ENCODE measurements at regions not wholly inside any gene's neighbourhood (a gene's known extent, or its start where the extent isn't known, plus 50 kb on each side); places are given as distances from the start of the nearest gene placed in this dataset.

GRCh38 chr6:66238851-66239250 is 531.8 kb upstream of the EYS start:
- H2AK5ac ChIP-seq (ENCODE audit: low read depth, low read length), result no peak overlapping the region
- WGBS, 2 experiments (ENCODE audit: extremely low coverage in 1 of 2, insufficient coverage in 1 of 2, insufficient read length in 1 of 2, insufficient replicate concordance in 2 of 2, low coverage in 1 of 2, low lambda C conversion rate in 2 of 2, missing lambda C conversion rate in 1 of 2), result 54% methylated on average over 2 of the region's 2 CpGs; no CpG with 5 or more reads in 1 of the 2 experiments
- H3K4ac ChIP-seq (replicated peaks; ENCODE audit: insufficient read length, low read depth, low read length), result no peak overlapping the region
- H2BK20ac ChIP-seq (ENCODE audit: low read length), result no peak overlapping the region
- H2BK15ac ChIP-seq (ENCODE audit: low read length), result no peak overlapping the region
- H4K5ac ChIP-seq (ENCODE audit: insufficient read length, low read depth, low read length), result no peak overlapping the region
- H3K4me3 ChIP-seq (ENCODE audit: extremely low read depth in 1 of 4, insufficient read depth in 2 of 4, low read depth in 3 of 4, low read length in 4 of 4), result no peak overlapping the region
- DNase-seq (ENCODE audit: low read depth in 1 of 2, low spot score in 2 of 2) (no peak), FAIRE-seq (no peak)
- no peaks in the 10 kb centered on the region for H3K79me2 ChIP-seq (ENCODE audit: control insufficient read depth in 1 of 2, insufficient read depth in 2 of 2, low read length in 2 of 2)
- no peak overlapping the region for H4K8ac ChIP-seq (ENCODE audit: extremely low read depth, insufficient read depth, low read length)
- no peak overlapping the region for H3K56ac ChIP-seq (replicated peaks; ENCODE audit: insufficient read length, low read depth, low read length)
- CTCF ChIA-PET (ENCODE audit: partially characterized antibody), result no interaction called here
- no peak overlapping the region for H3K4me2 ChIP-seq (ENCODE audit: insufficient read depth in 1 of 2, low read depth in 2 of 2, low read length in 2 of 2)
- POLR2A ChIA-PET (ENCODE audit: partially characterized antibody), result no interaction called here
- no peaks in the 10 kb centered on the region for H3K27me3 ChIP-seq (replicated peaks in 1 of 4; ENCODE audit: control insufficient read depth in 3 of 4, extremely low read depth in 1 of 4, insufficient read depth in 3 of 4, low read length in 3 of 4)
- no peak overlapping the region for H3K14ac ChIP-seq (ENCODE audit: insufficient read length)
- H3K4me1 ChIP-seq (replicated peaks in 1 of 4; ENCODE audit: control insufficient read depth in 3 of 4, insufficient read depth in 4 of 4, low read length in 3 of 4), result no peaks in the 10 kb centered on the region
- no peak overlapping the region for H3K27ac ChIP-seq (ENCODE audit: low read depth, low read length)
- H3K18ac ChIP-seq (ENCODE audit: extremely low read depth, low read length), result no peak overlapping the region
- no peaks in the 10 kb centered on the region for H3K36me3 ChIP-seq (ENCODE audit: control insufficient read depth in 2 of 4, insufficient read depth in 4 of 4, low read length in 3 of 4)
- no peak overlapping the region for H4K91ac ChIP-seq (replicated peaks; ENCODE audit: insufficient read length, low read length)
- H2BK120ac ChIP-seq (replicated peaks; ENCODE audit: low read depth, low read length), result no peak overlapping the region
- no peak overlapping the region for H2AFZ ChIP-seq (ENCODE audit: low read length)
- H3K23ac ChIP-seq (ENCODE audit: insufficient read length), result no peak overlapping the region
- TF ChIP-seq YY1 (IDR thresholded peaks at IDR 0.05; ENCODE audit: low read depth, low read length) (no peak), NANOG (IDR thresholded peaks at IDR 0.05; ENCODE audit: insufficient read depth, low read depth, low read length, poor library complexity, severe bottlenecking) (no peak), SP4 (IDR thresholded peaks at IDR 0.05; ENCODE audit: low read length) (no peak), TAF7 (optimal IDR thresholded peaks at IDR 0.05; ENCODE audit: borderline replicate concordance, low read depth, low read length) (no peak)
- H3K23me2 ChIP-seq (ENCODE audit: low read depth, low read length), result no peaks in the 10 kb centered on the region
- no peak overlapping the region for H2BK12ac ChIP-seq (ENCODE audit: low read depth, low read length)
- H4K20me1 ChIP-seq (replicated peaks in 1 of 2; ENCODE audit: control insufficient read depth in 1 of 2, insufficient read depth in 2 of 2, low read length in 2 of 2), result no peaks in the 10 kb centered on the region
- H3K79me1 ChIP-seq (ENCODE audit: low read depth, low read length), result no peaks in the 10 kb centered on the region
- no peak overlapping the region for H3K9ac ChIP-seq (replicated peaks in 1 of 4; ENCODE audit: extremely low read depth in 1 of 4, low read depth in 3 of 4, low read length in 3 of 4)
- H2BK5ac ChIP-seq (ENCODE audit: low read depth, low read length), result no peak overlapping the region
- no peaks in the 10 kb centered on the region for H3K9me3 ChIP-seq (ENCODE audit: insufficient read depth in 2 of 2, low read depth in 1 of 2, low read length in 1 of 2)

Measured in H1 (cell line).